GM12872 (cell line): ENCODE measurements at regions not wholly inside any gene's neighbourhood (a gene's known extent, or its start where the extent isn't known, plus 50 kb on each side); places are given as distances from the start of the nearest gene placed in this dataset.

ENCODE experiments used
- CTCF ChIP-seq: IDR thresholded peaks from 3 replicates; pipeline ENCODE4 v1.5.1; 2011; ENCODE audit warnings: low read depth, mild to moderate bottlenecking, low read length, moderate library complexity; ENCODE audit not compliant: insufficient read depth

GRCh38 chr5:57666582-57666981, 184.0 kb upstream of the ACTBL2 start:
- TF ChIP-seq CTCF: no peak

- no peak for TF ChIP-seq CTCF
Observed at GRCh38 chr5:57665146-57665936, 182.7 kb upstream of the ACTBL2 start.

GRCh38 chr5:57664700-57665099, 182.1 kb upstream of the ACTBL2 start:
- no peak for TF ChIP-seq CTCF

- TF ChIP-seq CTCF: no peak
Observed at GRCh38 chr5:57663466-57663865, 180.9 kb upstream of the ACTBL2 start.

- TF ChIP-seq CTCF: no peak
Observed at GRCh38 chr5:57662991-57663390, 180.4 kb upstream of the ACTBL2 start.

- TF ChIP-seq CTCF: no peak
Observed at GRCh38 chr5:57659886-57660285, 177.3 kb upstream of the ACTBL2 start.

GRCh38 chr5:57658018-57658417, 175.4 kb upstream of the ACTBL2 start:
- TF ChIP-seq CTCF: no peak
